ENCODE measurements at regions not wholly inside any gene's neighbourhood (a gene's known extent, or its start where the extent isn't known, plus 50 kb on each side); places are given as distances from the start of the nearest gene placed in this dataset.

GRCh38 chr4:43373201-43373600 lies 480.7 kb downstream of the GRXCR1 start:
- no peaks in the 10 kb centered on the region for H3K36me3 Mint-ChIP-seq (ENCODE audit: low read depth)
- H3K27ac Mint-ChIP-seq: no peak overlapping the region
- Histone ChIP-seq H3K4me1 (ENCODE audit: insufficient read depth) (no peaks in the 10 kb centered on the region), H3K27ac (ENCODE audit: low read depth) (no peak overlapping the region), H3K79me2 (replicated peaks; ENCODE audit: insufficient read depth) (no peaks in the 10 kb centered on the region), H3K9me2 (ENCODE audit: insufficient read depth) (no peaks in the 10 kb centered on the region), H3F3A (replicated peaks; ENCODE audit: low read depth) (no peaks in the 10 kb centered on the region), H4K20me1 (replicated peaks; ENCODE audit: insufficient read depth) (no peaks in the 10 kb centered on the region), H2AFZ (no peak overlapping the region), H3K4me3 (no peak overlapping the region), H3K27me3 (ENCODE audit: insufficient read depth) (no peaks in the 10 kb centered on the region), H3K4me2 (no peak overlapping the region), H3K36me3 (ENCODE audit: insufficient read depth) (no peaks in the 10 kb centered on the region)
- no peak for TF ChIP-seq EZH2phosphoT487 (IDR thresholded peaks at IDR 0.05; ENCODE audit: unreplicated experiment)
- TF ChIP-seq ZNF331 (CRISPR knock-in tag; IDR thresholded peaks at IDR 0.05; ENCODE audit: low read depth): no peak
- TF ChIP-seq CREB1 (CRISPR knock-in tag; IDR thresholded peaks at IDR 0.05; ENCODE audit: low read depth): no peak
- DNase-seq (ENCODE audit: low spot score) (no peak), ATAC-seq (no peak)
- peaks cover 5% of the 10 kb centered on the region; the same call in 1 of the 3 replicates for H3K4me1 Mint-ChIP-seq
- no peaks in the 10 kb centered on the region for H3K9me3 Mint-ChIP-seq
- H3K27me3 Mint-ChIP-seq (ENCODE audit: insufficient read depth, low read depth, poor library complexity): no peaks in the 10 kb centered on the region
- no peak overlapping the region for H3K4me3 Mint-ChIP-seq

GRCh38 chr4:43374216-43374751 lies 481.8 kb downstream of the GRXCR1 start:
- Histone ChIP-seq H3K36me3 (ENCODE audit: insufficient read depth) (no peaks in the 10 kb centered on the region), H2AFZ (no peak overlapping the region), H3K4me2 (no peak overlapping the region), H3K27ac (ENCODE audit: low read depth) (no peak overlapping the region), H3K4me1 (ENCODE audit: insufficient read depth) (no peaks in the 10 kb centered on the region), H3K9me2 (ENCODE audit: insufficient read depth) (no peaks in the 10 kb centered on the region), H3K79me2 (replicated peaks; ENCODE audit: insufficient read depth) (no peaks in the 10 kb centered on the region), H3F3A (replicated peaks; ENCODE audit: low read depth) (no peaks in the 10 kb centered on the region), H4K20me1 (replicated peaks; ENCODE audit: insufficient read depth) (no peaks in the 10 kb centered on the region), H3K4me3 (no peak overlapping the region), H3K27me3 (ENCODE audit: insufficient read depth) (no peaks in the 10 kb centered on the region)
- Mint-ChIP-seq H3K27ac (no peak overlapping the region), H3K4me3 (no peak overlapping the region), H3K27me3 (ENCODE audit: insufficient read depth, low read depth, poor library complexity) (no peaks in the 10 kb centered on the region), H3K4me1 (peaks cover 4% of the 10 kb centered on the region; the same call in 1 of the 3 replicates), H3K36me3 (ENCODE audit: low read depth) (no peaks in the 10 kb centered on the region), H3K9me3 (no peaks in the 10 kb centered on the region)
- no peak for ATAC-seq
- no peak for DNase-seq (ENCODE audit: low spot score)
- TF ChIP-seq, protein P1, sequence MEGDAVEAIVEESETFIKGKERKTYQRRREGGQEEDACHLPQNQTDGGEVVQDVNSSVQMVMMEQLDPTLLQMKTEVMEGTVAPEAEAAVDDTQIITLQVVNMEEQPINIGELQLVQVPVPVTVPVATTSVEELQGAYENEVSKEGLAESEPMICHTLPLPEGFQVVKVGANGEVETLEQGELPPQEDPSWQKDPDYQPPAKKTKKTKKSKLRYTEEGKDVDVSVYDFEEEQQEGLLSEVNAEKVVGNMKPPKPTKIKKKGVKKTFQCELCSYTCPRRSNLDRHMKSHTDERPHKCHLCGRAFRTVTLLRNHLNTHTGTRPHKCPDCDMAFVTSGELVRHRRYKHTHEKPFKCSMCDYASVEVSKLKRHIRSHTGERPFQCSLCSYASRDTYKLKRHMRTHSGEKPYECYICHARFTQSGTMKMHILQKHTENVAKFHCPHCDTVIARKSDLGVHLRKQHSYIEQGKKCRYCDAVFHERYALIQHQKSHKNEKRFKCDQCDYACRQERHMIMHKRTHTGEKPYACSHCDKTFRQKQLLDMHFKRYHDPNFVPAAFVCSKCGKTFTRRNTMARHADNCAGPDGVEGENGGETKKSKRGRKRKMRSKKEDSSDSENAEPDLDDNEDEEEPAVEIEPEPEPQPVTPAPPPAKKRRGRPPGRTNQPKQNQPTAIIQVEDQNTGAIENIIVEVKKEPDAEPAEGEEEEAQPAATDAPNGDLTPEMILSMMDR (conservative IDR thresholded peaks at IDR 0.05; ENCODE audit: low read depth in 2 of 2): no peak
- TF ChIP-seq POLR2AphosphoS5 (IDR thresholded peaks at IDR 0.05; ENCODE audit: low read depth): no peak
- TF ChIP-seq CREB1 (CRISPR knock-in tag; IDR thresholded peaks at IDR 0.05; ENCODE audit: low read depth): no peak
- no peak for TF ChIP-seq STAT1 (IDR thresholded peaks at IDR 0.05; ENCODE audit: unreplicated experiment)
- TF ChIP-seq, protein P2, sequence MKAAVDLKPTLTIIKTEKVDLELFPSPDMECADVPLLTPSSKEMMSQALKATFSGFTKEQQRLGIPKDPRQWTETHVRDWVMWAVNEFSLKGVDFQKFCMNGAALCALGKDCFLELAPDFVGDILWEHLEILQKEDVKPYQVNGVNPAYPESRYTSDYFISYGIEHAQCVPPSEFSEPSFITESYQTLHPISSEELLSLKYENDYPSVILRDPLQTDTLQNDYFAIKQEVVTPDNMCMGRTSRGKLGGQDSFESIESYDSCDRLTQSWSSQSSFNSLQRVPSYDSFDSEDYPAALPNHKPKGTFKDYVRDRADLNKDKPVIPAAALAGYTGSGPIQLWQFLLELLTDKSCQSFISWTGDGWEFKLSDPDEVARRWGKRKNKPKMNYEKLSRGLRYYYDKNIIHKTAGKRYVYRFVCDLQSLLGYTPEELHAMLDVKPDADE (IDR thresholded peaks at IDR 0.05): no peak
- no peak for TF ChIP-seq ZNF331 (CRISPR knock-in tag; IDR thresholded peaks at IDR 0.05; ENCODE audit: low read depth)
- TF ChIP-seq, protein P3, sequence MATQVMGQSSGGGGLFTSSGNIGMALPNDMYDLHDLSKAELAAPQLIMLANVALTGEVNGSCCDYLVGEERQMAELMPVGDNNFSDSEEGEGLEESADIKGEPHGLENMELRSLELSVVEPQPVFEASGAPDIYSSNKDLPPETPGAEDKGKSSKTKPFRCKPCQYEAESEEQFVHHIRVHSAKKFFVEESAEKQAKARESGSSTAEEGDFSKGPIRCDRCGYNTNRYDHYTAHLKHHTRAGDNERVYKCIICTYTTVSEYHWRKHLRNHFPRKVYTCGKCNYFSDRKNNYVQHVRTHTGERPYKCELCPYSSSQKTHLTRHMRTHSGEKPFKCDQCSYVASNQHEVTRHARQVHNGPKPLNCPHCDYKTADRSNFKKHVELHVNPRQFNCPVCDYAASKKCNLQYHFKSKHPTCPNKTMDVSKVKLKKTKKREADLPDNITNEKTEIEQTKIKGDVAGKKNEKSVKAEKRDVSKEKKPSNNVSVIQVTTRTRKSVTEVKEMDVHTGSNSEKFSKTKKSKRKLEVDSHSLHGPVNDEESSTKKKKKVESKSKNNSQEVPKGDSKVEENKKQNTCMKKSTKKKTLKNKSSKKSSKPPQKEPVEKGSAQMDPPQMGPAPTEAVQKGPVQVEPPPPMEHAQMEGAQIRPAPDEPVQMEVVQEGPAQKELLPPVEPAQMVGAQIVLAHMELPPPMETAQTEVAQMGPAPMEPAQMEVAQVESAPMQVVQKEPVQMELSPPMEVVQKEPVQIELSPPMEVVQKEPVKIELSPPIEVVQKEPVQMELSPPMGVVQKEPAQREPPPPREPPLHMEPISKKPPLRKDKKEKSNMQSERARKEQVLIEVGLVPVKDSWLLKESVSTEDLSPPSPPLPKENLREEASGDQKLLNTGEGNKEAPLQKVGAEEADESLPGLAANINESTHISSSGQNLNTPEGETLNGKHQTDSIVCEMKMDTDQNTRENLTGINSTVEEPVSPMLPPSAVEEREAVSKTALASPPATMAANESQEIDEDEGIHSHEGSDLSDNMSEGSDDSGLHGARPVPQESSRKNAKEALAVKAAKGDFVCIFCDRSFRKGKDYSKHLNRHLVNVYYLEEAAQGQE (IDR thresholded peaks at IDR 0.05; ENCODE audit: unreplicated experiment): no peak
- no peak for TF ChIP-seq NANOG (IDR thresholded peaks at IDR 0.05; ENCODE audit: borderline replicate concordance)

All from GM23338 (cell line).